ENCODE measurements at regions not wholly inside any gene's neighbourhood (a gene's known extent, or its start where the extent isn't known, plus 50 kb on each side); places are given as distances from the start of the nearest gene placed in this dataset.
A peak's percentile ranks its signal among the peaks of the same experiment; 100 is the strongest.

DNA sequence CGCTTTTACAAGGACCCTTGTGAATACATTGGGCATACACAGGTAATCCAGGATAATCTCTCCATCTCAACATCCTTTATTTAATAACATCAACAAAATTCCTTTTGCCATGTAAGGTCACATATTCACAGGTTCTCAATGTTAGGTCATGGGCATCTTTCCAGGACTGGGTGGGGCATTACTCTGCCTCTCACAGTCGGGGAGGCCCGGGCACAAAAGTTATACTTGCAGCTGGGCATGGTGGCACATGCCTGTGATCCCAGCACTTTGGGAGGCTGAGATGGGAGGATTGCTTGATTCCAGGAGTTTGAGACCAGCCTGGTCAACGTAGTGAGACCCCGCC, 93.7 kb upstream of the AP1S2 start:
- Mint-ChIP-seq H3K4me1 (ENCODE audit: low read depth, unreplicated experiment) (peaks cover 18% of the 10 kb centered on the region), H3K27ac (ENCODE audit: unreplicated experiment) (no peak overlapping the region), H3K27me3 (ENCODE audit: low read depth, unreplicated experiment) (no peaks in the 10 kb centered on the region), H3K36me3 (ENCODE audit: low read depth, unreplicated experiment) (no peaks in the 10 kb centered on the region), H3K9me3 (ENCODE audit: unreplicated experiment) (no peaks in the 10 kb centered on the region), H3K4me3 (ENCODE audit: unreplicated experiment) (no peak overlapping the region)
- H3K4me3 ChIP-seq (ENCODE audit: insufficient read depth, low read depth, low read length), result no peak overlapping the region
- H3K4me2 ChIP-seq (ENCODE audit: low read length), result no peak overlapping the region
- no peak overlapping the region for H2AFZ ChIP-seq (ENCODE audit: low read depth, low read length)
- no peak overlapping the region for H3K9ac ChIP-seq (ENCODE audit: low read length)
- FAIRE-seq, result peak; percentile 93
- H3K36me3 ChIP-seq (ENCODE audit: insufficient read depth, low read length), result no peaks in the 10 kb centered on the region
- TF ChIP-seq EZH2 (IDR thresholded peaks at IDR 0.05; ENCODE audit: insufficient read depth, low read length), result no peak
- no peak for TF ChIP-seq CTCF (IDR thresholded peaks at IDR 0.05; ENCODE audit: insufficient read depth, low read depth, low read length)
- H3K4me1 ChIP-seq (ENCODE audit: insufficient read depth, low read length), result peaks cover 7% of the 10 kb centered on the region
- H3K27ac ChIP-seq (ENCODE audit: low read depth, low read length), result no peak overlapping the region
- no peaks in the 10 kb centered on the region for H3K9me3 ChIP-seq (ENCODE audit: insufficient read depth, low read depth, low read length)
- no peaks in the 10 kb centered on the region for H3K27me3 ChIP-seq (ENCODE audit: insufficient read depth, low read length)
- DNase-seq (ENCODE audit: low read depth), result no peak
- H3K79me2 ChIP-seq (ENCODE audit: insufficient read depth, low read length), result no peaks in the 10 kb centered on the region
- H4K20me1 ChIP-seq (ENCODE audit: insufficient read depth, low read length), result no peaks in the 10 kb centered on the region

DNA sequence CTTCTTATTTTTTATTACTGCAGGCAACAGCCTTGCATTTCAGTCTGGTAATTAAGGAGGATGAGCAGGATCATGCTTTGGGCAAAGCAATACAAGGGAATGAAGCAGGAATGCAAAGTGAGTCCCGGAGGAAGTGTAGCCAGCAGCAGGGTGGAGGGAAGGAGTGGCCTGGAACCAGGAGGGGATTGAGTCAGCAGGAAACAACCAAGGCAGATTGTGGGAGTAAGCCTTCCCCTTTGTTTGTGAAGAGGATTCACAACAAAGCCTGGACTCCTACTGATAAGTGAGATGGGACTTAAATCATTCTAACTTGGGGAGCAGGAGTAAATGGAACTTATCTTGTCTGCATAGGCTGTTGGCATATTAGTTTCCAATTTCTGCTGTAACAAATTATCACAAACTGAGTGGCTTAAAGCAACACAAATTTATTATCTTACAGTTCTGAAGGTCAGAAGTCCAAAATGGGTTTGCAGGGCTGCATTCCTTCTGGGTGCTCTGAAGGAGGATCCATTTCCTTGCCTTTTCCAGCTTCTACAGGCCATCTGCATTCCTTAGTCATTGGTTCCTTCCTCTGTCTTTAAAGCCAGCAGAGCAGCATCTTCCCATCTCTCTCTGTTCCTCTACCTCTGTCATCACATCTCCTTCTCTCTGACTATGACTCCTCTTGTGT, 93.2 kb upstream of the AP1S2 start:
- H3K9me3 ChIP-seq (ENCODE audit: insufficient read depth, low read depth, low read length), result no peaks in the 10 kb centered on the region
- no peaks in the 10 kb centered on the region for H3K27me3 Mint-ChIP-seq (ENCODE audit: low read depth, unreplicated experiment)
- no peaks in the 10 kb centered on the region for H3K36me3 ChIP-seq (ENCODE audit: insufficient read depth, low read length)
- peak overlapping the region; percentile 28 for H3K4me3 ChIP-seq (ENCODE audit: insufficient read depth, low read depth, low read length)
- no peaks in the 10 kb centered on the region for H3K27me3 ChIP-seq (ENCODE audit: insufficient read depth, low read length)
- FAIRE-seq, result peak; percentile 94
- no peaks in the 10 kb centered on the region for H3K36me3 Mint-ChIP-seq (ENCODE audit: low read depth, unreplicated experiment)
- H3K27ac ChIP-seq (ENCODE audit: low read depth, low read length), result no peak overlapping the region
- TF ChIP-seq EZH2 (IDR thresholded peaks at IDR 0.05; ENCODE audit: insufficient read depth, low read length), result no peak
- TF ChIP-seq CTCF (IDR thresholded peaks at IDR 0.05; ENCODE audit: insufficient read depth, low read depth, low read length), result no peak
- DNase-seq (ENCODE audit: low read depth), result peak; percentile 54
- no peaks in the 10 kb centered on the region for H3K9me3 Mint-ChIP-seq (ENCODE audit: unreplicated experiment)
- H2AFZ ChIP-seq (ENCODE audit: low read depth, low read length), result peak overlapping the region; percentile 32
- no peak overlapping the region for H3K9ac ChIP-seq (ENCODE audit: low read length)
- H3K4me1 ChIP-seq (ENCODE audit: insufficient read depth, low read length), result peaks cover 7% of the 10 kb centered on the region
- no peak overlapping the region for H3K4me3 Mint-ChIP-seq (ENCODE audit: unreplicated experiment)
- peaks cover 18% of the 10 kb centered on the region for H3K4me1 Mint-ChIP-seq (ENCODE audit: low read depth, unreplicated experiment)
- no peaks in the 10 kb centered on the region for H3K79me2 ChIP-seq (ENCODE audit: insufficient read depth, low read length)
- H3K4me2 ChIP-seq (ENCODE audit: low read length), result peak overlapping the region; percentile 81
- peak overlapping the region; percentile 93 for H3K27ac Mint-ChIP-seq (ENCODE audit: unreplicated experiment)
- no peaks in the 10 kb centered on the region for H4K20me1 ChIP-seq (ENCODE audit: insufficient read depth, low read length)

- peak overlapping the region; percentile 77 for H3K4me3 Mint-ChIP-seq (ENCODE audit: unreplicated experiment)
- DNase-seq (ENCODE audit: low read depth), result peak; percentile 77
- no peaks in the 10 kb centered on the region for H3K36me3 Mint-ChIP-seq (ENCODE audit: low read depth, unreplicated experiment)
- H3K4me3 ChIP-seq (ENCODE audit: insufficient read depth, low read depth, low read length), result peak overlapping the region; percentile 28
- no peaks in the 10 kb centered on the region for H3K9me3 ChIP-seq (ENCODE audit: insufficient read depth, low read depth, low read length)
- peak overlapping the region; percentile 81 for H3K4me2 ChIP-seq (ENCODE audit: low read length)
- H3K9me3 Mint-ChIP-seq (ENCODE audit: unreplicated experiment), result no peaks in the 10 kb centered on the region
- H4K20me1 ChIP-seq (ENCODE audit: insufficient read depth, low read length), result no peaks in the 10 kb centered on the region
- FAIRE-seq, result peak; percentile 100
- H3K27me3 ChIP-seq (ENCODE audit: insufficient read depth, low read length), result no peaks in the 10 kb centered on the region
- H3K36me3 ChIP-seq (ENCODE audit: insufficient read depth, low read length), result no peaks in the 10 kb centered on the region
- no peaks in the 10 kb centered on the region for H3K79me2 ChIP-seq (ENCODE audit: insufficient read depth, low read length)
- peak overlapping the region; percentile 19 for H3K27ac ChIP-seq (ENCODE audit: low read depth, low read length)
- H2AFZ ChIP-seq (ENCODE audit: low read depth, low read length), result peak overlapping the region; percentile 60
- H3K9ac ChIP-seq (ENCODE audit: low read length), result no peak overlapping the region
- peaks cover 18% of the 10 kb centered on the region for H3K4me1 Mint-ChIP-seq (ENCODE audit: low read depth, unreplicated experiment)
- peaks cover 7% of the 10 kb centered on the region for H3K4me1 ChIP-seq (ENCODE audit: insufficient read depth, low read length)
- H3K27me3 Mint-ChIP-seq (ENCODE audit: low read depth, unreplicated experiment), result no peaks in the 10 kb centered on the region
- TF ChIP-seq EZH2 (IDR thresholded peaks at IDR 0.05; ENCODE audit: insufficient read depth, low read length) (no peak), CTCF (IDR thresholded peaks at IDR 0.05; ENCODE audit: insufficient read depth, low read depth, low read length) (no peak)
- H3K27ac Mint-ChIP-seq (ENCODE audit: unreplicated experiment), result peak overlapping the region; percentile 75
Observed at GRCh38 chrX:15946783-15947580, 92.4 kb upstream of the AP1S2 start.

All from astrocyte (in vitro differentiated cells and primary cell).